Stimulated activated CD8-positive, alpha-beta memory T cell treated with anti-CD3 and anti-CD28 coated beads, Interleukin-7, amount 100 ng/mL, for 1 hour (primary cell): ENCODE measurements at regions not wholly inside any gene's neighbourhood (a gene's known extent, or its start where the extent isn't known, plus 50 kb on each side); places are given as distances from the start of the nearest gene placed in this dataset.
"Not testable (repeated sequence)": the region's sequence is repeated elsewhere in the genome, so short reads cannot be mapped to it uniquely, and the experiment has no call there.

Experiments
- DNase-seq, 2 donors: peaks; one replicate each; pipeline ENCODE4 v3.0.0-alpha.2; 2020; ENCODE audit warnings: low read depth in 2 of 2

DNA sequence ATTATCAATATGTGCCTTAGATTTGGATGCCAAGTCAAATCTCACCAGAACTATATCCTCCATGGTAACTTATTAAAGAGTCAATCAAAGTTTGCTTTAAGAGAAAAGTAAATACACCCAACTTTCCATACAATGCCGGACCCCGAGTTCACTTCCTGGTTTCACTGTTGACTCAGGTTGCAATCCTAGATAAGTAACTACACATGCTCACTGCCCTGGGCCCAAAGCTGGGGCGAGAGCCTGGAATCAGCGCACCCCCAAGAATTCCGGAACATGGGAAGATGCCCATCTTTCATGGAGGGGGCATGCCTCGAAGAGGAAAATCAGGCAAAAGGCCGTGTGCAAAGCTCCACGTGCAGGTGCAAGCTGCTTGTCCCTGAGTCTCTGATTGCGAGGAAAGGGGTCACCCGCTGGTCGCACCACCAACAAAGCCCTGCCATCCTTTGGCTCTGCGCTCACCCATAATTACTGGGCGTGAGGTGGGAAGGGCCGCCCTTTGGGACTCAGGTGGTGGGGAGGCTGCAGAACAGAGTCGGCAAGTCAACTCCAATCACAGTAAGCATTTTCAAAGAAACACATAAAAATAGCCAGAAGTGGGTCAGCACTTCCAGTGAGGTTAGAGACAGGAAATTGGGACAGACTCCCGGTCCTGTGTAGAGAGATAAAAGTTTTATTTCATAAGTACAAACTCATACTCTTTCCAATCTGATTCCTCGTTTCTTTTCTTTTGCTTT, 167.7 kb downstream of the TOMM20 start:
- no peak for DNase-seq

DNA sequence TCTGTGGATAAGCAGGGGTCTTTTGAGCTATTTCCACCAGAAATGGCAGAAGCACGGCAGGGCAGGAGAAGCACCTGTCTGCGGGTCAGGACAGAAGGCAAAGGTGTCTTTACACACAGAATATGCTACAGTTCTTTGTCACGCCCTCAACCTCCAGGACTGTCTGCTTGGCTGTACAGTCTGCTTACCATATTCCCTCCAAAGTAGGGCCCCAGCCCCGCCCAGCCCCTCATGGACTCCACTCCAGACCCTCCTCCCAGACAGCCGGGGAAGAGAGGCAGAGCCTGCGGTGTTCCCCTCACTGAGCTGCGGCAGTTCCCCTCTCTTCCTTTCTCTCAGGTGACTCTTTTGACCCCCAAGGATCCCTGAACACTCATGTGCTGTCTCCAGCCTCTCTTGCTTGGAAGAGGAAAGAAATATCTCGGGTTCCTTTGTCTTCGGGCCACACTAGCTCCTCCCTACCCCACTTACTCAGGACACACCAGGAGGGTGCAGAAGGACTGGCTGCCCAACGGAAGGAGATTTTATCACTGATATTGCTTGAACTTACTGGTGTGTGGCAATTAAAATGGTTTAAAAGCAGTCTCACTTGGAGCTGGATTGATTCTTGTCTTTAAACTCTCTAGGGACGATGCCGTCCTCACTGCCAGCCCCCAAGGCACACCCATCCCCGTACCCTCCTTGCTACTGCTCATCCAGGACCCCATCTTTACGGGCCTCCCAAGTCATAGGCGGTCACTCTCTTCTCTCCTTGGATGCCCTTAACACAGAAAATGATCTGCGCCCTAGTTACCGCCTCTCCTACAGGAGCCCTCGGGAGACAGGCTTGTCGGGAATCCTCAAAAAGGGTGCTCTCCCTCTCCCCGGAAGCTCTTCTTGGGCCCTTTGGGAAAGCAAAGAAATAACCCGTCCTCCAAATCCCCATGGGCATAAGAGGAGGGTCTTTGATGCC, 169.7 kb downstream of the TOMM20 start:
- DNase-seq = no peak

DNA sequence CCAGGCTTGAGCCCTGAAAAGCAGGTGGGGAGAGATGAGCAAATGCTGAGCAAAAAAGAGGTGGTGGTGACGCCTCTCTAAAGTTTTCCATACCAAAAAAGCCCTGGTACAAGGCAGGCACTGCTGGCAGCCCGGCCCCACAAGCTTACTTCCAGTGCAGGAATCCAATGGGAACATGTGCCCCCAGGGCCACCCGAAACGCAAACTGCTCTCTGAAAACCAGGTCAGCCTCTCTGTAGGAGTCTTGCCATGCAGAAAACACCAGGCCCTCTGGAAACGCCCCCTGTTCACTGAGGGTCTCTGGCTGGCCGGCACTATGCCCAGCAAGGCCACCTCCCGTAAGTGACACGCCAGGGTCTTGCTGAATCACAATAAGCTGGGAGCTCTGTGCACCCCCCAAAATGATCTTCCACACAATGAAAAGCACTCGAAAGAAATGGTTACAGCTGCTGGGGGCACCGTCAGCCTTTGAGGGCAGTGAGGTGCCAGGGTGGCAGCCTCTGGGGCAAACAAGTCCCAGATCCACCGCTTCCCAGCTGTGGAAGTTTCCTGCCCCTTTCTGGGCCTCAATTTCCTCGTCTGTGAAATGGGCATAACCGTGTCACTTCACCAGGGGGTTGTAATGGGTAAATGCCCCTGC, 170.5 kb downstream of the TOMM20 start:
- no peak for DNase-seq

DNA sequence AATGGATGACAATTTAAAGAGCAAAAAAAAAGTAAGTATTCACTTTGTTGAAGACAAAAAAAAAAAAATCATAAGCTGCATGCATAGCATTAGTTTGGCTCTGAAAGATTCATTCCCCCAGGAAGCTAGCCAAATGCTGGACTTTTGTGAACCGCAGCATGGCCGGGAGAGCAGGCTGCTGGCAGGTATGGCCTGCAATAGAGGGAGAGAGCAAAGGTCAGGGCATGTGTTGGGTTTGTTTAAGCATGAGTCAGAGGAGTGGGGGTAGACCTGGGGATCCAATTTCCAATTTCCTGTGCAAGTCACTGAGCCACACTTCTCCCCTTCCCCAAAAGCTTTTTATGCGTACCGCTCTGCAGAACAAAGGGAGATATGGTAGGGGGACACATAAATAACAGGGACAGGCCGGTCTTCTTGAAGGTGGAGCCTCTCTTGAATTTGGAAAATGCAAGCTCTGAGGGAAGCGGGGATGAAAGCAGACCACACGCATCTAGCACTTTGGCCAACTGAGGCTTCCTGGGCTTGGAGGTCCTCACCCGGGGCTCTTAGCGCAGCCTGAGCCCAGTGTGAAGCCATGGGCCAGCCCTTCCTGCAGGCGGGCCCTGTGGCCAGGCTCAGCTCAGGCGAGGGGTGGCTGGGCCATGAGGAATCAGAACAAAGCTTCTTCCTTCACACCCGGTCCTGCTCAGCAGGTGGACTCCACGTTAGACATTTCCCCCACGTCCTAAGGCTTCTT, 171.1 kb downstream of the TOMM20 start:
- no peak for DNase-seq

DNA sequence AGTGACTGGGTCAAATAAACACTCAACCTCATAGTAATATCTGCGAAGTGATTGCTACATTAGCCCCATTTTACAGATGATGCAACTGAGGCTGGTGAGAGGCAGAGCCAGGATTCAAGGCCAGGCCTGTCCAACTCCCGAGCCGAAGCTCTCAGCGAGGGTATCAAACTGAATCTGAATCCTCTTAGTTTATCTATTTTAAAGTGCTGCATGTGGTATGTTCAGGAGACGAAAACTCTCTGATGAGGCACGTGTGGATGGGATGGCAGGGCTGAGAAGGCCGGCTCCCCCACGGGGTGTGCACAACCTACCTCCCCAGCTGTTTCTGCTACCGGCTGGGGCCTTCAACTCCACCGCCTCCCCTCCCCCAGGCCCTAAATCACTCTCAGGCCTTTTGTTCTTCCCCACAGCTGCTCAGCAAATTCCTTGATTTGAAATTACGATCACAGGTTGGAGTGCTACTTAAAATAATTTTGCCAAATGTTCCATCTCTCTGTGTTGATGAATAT, 171.8 kb downstream of the TOMM20 start:
- DNase-seq = no peak

DNA sequence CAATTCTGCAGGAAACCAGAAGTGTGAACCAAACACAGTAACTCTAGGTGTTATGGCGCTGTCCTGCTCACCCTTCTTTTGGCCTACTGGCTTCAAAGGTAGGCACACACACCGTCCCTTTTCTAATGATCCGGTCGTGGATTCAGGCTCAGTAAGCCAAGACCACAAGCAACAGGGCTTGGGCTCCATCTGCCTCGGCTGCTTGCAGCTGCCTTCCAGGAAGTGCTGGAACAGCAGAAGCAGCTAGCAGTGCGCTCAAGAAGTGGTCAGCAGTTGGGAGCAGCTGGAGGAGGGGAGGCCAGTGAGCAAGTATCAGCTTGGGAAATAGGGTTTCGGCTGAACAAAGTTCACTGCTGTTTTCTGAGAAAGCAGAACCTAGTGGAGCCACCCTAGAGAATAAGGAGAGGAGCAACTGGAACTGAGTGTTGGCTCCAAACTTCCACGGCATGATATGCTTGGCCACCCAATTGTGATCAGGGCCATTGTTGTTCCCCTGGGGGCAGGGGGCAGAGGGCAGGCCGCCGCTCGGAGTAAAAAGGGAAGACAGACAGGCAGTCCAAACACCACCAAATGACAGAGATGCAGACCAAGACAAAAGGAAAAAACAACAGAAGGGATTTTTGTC, 173.4 kb downstream of the TOMM20 start:
- no peak for DNase-seq

DNA sequence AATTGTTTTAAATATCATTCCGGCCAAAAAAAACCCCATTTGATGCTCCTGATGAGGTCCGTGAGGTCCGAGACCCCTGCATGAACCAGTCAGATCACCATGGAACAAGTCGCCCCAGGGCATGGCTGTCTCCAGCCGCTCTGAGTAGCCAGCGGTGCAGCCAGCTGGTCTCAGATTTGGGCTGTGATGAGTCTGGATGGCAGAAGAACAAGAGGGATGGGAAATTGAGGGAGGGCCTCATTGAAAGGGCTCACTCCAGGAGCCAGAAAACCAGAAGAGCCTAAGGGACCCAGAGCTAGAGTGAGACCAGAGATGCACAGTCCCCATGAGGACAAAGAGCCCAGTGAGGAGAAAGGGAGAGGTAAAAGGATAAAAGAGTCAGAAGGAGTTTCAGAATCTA, 174.0 kb downstream of the TOMM20 start:
- DNase-seq = no peak

DNA sequence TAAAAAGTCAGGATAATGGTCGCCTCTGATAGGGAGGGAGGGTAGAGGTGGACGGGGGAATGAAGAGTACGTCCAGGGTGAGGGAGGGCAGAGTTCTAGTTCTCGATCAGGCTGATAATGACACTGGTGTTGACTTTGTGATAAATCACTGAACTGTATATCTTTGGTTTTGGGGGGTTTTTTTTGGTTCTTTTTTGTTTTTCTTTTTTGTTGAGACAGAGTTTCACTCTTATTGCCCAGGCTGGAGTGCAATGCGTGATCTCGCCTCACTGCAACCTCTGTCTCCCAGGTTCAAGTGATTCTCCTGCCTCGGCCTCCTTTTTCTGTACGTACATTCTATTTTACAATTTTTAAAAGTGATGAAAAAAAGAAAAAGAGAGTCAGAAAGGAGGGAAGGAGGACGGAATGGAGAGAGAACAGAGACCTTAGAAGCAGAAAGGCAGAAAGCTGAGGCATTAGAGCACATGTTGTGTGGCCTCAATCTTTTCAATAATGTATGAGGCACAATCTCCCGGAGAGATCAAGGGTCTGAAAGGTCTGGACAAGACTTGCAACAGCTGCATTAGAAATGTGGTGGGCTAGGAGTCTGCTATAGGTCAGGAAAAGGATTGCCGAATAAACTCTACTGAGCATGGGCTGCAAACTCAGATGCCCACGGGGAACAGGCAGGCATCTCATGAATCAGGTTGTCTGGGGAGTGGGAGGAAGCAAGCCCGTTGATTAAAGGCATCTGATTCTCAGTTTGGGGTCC, 174.8 kb downstream of the TOMM20 start:
- no peak for DNase-seq

DNA sequence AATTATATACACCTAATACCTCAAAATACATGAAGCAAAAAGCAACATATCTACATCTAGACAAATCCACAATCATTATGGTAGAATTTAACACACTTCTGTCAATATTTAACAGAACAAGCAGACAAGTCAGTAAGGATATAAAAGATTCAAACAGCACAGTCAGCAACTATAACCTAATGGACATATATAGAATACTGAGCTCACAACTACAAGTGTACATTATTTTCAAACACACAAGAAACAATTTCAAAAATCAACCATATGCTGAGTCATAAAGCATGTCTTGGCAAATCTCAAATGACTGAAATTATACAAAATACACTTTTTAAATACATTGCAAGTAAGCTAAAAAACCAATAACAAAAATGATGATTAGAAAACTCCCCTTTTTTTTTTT, 178.0 kb downstream of the TOMM20 start:
- DNase-seq = no peak

DNA sequence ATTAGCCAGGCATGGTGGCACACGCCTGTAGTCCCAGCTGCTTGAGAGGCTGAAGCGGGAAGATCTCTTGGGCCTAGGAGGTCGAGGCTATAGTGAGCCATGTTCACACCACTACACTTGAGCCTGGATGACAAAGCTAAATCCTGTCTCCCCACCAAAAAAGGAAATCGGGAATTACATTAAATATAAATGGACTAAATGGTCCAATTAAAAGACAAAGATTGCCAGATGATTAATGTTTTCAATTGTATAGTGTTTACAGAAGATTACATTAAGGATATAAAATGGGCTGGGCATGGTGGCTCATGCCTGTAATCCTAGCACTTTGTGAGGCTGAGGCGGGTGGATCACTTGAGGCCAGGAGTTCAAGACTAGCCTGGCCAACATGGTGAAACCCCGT, 179.1 kb downstream of the TOMM20 start:
- not testable (repeated sequence) for DNase-seq

DNA sequence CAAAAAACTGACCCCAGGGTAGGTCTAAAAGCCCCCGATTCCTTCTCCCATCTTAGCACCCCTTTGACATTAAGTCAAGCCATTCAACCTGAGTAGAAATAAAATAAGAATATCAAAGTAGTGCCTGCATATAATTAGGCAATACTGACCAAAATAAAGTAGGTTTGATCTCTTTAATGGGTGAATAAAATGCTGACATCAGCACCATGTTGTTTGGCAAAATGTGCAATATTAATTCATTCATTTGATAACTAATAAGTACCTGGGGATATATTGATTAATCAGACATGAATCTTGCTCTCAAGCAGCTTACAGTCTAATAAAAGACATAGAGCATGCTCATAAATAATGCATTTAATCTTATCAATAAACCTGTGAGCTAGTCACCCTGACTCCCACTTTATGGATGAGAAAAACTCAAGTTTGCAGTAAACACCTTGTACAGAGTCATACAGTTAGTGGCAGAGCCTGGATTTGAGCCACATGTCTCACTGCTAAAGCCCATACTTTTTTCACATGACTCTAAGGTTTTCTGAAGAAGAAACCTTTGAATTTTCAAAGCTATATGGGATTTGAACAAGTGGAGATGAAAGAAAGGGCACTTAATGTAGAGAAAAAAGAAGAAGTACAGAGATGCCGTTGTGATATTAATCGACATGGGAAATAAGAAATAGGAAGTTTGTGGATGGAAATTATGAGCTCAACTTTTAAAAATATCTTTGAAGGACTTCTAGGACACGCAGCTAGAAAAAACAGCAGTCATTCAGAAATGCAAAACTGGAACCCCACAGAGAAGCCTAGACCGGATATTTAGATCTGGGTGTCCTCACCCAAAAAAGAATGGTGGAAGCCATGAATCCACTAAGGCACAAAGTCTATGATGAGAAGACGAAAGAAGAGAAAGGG, 183.9 kb downstream of the TOMM20 start:
- no peak for DNase-seq

DNA sequence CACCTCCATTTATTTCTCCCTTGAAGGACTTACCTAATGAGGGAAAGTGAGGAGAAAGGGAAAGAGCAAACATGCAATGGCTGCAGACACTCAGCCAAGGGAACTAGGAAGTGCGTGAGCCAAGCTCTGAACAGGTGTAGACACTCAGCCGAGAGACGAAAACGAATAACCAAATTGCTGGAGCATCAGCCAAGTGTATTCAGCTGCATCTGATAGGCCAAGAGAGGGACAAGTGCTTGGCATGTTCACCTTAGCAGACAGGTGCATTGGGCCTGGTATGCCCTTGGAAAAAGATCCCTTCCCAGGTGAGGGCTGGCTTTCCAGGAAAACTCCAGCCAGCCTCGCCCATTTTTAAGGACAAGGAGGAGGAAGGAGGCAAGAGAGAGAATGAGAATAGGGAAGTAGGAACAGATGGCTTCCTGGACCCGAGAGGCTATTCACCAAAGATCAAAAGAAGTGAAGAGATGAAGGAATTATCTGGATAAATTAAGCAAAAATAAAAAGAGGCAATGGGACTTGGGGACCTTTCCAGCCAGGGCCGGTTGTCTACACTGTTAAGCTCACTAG, 184.7 kb downstream of the TOMM20 start:
- no peak for DNase-seq

DNA sequence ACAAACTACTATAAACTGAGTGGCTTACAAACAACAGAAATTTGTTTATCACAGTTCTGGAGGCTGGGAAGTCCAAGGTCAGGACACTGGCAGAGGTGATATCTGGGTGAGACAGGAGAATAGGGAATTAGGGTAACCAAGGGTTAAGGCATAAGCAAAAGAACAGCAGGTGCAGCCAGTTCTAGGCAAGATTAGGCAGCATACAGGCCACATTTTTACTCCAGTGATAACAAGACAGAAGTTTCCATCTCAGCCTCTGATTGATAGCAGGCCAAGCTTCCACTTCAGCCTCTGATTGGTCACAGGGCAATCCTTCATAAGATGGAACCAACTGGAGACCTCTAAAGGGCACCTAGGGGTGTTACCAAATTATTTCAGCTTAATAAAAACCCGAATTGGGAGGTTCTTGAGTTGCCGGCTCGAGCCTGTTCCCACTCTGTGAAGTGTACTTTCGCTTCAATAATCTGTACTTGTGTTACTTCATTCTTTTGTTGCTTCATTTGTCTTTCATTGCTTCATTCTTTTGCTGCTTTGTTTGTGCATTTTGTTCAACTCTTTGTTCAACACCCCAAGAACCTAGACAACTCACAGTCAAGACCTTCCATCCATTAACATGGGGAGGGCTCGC, 185.6 kb downstream of the TOMM20 start:
- no peak for DNase-seq

DNA sequence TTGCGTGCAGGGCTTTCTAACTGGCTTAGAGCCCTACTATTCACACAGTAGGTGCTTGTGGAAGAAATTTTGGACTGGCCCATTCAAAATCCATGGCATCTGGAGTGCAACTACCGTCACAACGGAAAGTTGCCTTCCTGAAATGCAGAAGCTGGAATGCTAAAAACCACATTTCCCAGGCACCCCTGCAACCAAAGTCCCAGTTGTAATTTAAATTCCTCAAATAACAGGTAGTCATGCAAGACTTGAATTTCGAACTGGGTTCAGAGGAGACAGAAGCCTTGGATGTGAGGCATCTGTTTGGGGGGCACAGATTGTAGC, 186.7 kb downstream of the TOMM20 start:
- DNase-seq = no peak

DNA sequence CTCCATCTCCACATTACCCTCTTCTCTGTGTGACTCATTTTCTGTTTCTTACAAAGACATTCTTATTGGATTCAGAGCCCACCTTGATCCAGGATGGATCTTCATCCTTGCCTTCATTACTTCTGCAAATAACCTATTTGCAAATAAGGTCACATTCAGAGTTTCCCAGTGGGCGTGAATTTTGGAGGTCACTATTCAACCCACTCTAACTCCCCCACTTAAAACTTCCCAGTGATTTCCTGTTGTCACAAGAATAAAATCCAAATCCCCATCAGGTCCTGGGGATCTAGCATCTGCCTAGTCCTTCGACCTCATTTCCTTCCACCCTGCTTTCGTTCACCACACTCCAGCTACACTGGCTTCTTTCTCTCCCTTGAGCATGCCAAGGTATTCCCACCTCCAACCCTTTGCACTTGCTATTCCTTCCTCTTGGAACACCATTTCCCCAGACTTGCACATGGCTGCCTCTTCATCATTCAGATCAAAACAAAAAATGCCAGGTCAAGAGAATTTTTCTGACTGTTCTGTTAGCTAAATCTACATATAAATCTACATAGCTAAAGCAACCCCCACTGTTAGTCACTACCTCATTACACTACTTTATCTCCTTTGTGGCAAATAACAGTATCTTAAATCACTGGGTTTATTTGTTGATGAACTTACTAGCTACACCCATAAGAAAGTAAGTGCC, 187.2 kb downstream of the TOMM20 start:
- no peak for DNase-seq

DNA sequence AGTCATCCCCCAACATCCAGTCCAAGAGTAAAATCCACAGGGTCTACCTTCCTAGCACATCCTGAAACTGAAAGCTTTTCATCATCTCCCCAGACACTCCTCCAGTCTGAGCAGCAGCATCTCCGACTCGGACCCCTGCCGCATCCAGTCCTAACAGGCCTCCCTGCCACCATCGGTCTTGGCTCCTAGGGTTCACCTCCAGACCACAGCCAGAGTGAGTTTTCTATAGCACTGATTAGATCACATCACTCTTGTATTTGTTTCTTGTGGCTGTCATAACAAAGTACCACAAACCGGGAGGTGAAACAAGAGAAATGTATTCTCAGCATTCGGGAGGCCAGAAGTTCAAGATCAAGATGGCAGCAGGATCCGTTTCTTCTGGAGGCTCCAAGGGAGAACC, 187.8 kb downstream of the TOMM20 start:
- DNase-seq = no peak

DNA sequence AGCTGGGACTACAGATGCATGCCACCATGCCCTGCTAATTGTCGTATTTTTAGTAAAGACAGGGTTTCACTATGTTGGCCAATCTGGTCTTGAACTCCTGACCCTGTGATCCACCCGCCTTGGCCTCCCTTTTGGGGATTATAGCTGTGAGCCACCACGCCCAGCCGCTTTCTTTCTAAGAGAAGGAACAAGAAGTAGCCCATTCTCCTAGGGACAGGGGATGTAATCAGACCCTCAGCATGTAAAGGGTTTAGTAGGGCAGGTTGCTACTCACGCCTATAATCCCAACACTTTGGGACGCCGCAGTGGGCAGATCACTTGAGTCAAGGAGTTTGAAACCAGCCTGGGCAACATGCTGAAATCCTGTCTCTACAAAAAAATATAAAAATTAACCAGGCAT, 189.7 kb downstream of the TOMM20 start:
- no peak for DNase-seq

DNA sequence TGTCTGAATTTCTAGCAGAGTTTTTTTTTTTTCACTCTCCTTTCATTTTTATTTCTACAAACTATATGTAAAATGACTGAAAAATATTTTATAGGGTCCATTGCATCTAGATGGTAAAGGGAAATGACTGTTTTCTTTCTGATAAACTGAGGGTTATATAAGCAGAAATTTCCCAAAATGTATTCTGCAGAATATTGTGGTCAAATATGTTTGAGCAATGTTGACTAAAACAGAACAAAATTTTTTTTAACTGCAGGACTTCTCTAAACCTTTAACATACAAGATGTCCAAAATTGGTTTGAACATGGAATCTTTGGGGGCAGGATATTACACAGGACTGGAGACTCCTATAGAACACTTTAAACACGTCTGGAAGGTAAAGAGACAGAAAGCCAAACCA, 190.5 kb downstream of the TOMM20 start:
- no peak for DNase-seq
